WTC11 (cell line): ENCODE measurements at regions not wholly inside any gene's neighbourhood (a gene's known extent, or its start where the extent isn't known, plus 50 kb on each side); places are given as distances from the start of the nearest gene placed in this dataset.
"Not testable (repeated sequence)": the region's sequence is repeated elsewhere in the genome, so short reads cannot be mapped to it uniquely, and the experiment has no call there.

Experiments
- ATAC-seq: fragments of 200-7000 bp; cut with Tn5 transposase; 2 replicates; pipeline ENCODE4 v1.10.0; 2021; ENCODE audit warnings: mild to moderate bottlenecking, moderate library complexity
- CTCF ChIA-PET: fragments of 300-600 bp; sonication (Branson Sonifier 250); formaldehyde crosslinking; loops from one replicate; lab custom pipeline; 2021; ENCODE audit warnings: antibody characterized with exemption; lab: Charles Lee
- POLR2A ChIA-PET: fragments of 350-600 bp; sonication (Branson Sonifier 250); formaldehyde crosslinking; loops from one replicate; lab custom pipeline; 2021; ENCODE audit warnings: antibody characterized with exemption; lab: Charles Lee
- DNase-seq: peaks from one replicate; pipeline ENCODE4 v3.0.0; 2021; ENCODE audit warnings: low spot score
- H3K27ac Mint-ChIP-seq: 2 replicates; pipeline ENCODE4 v1.8.0; 2021; ENCODE audit warnings: mixed read lengths
- H3K27me3 Mint-ChIP-seq: 2 replicates; pipeline ENCODE4 v1.8.0; 2021; ENCODE audit warnings: low read depth, mild to moderate bottlenecking, moderate library complexity, mixed read lengths
- H3K36me3 Mint-ChIP-seq: 2 replicates; pipeline ENCODE4 v1.8.0; 2021; ENCODE audit warnings: mixed read lengths
- H3K4me1 Mint-ChIP-seq: 2 replicates; pipeline ENCODE4 v1.8.0; 2022; ENCODE audit warnings: mixed read lengths
- H3K4me3 Mint-ChIP-seq: 2 replicates; pipeline ENCODE4 v1.8.0; 2021; ENCODE audit warnings: mild to moderate bottlenecking, moderate library complexity, mixed read lengths
- H3K9me3 Mint-ChIP-seq: 2 replicates; pipeline ENCODE4 v1.8.0; 2021; ENCODE audit warnings: mixed read lengths
- ATF1 ChIP-seq: sonication (generic); formaldehyde crosslinking; IDR thresholded peaks from 2 replicates; pipeline ENCODE4 v1.8.1; 2023; ENCODE audit warnings: mild to moderate bottlenecking, moderate library complexity, missing genetic modification reagents
- ATF2 ChIP-seq: sonication (generic); formaldehyde crosslinking; IDR thresholded peaks from 2 replicates; pipeline ENCODE4 v1.8.1; 2022; ENCODE audit warnings: low read depth, missing genetic modification reagents, borderline replicate concordance
- ATF3 ChIP-seq: sonication (generic); formaldehyde crosslinking; conservative IDR thresholded peaks from 2 replicates; pipeline ENCODE4 v1.8.1; 2022; ENCODE audit warnings: mild to moderate bottlenecking, missing genetic modification reagents
- EMX1 ChIP-seq: fragments of 250-450 bp; sonication (Bioruptor Pico); IDR thresholded peaks from 2 replicates; pipeline ENCODE4 v1.8.0; 2021; ENCODE audit warnings: mild to moderate bottlenecking
- GRHL2 ChIP-seq: fragments of 250-450 bp; sonication (Bioruptor Pico); IDR thresholded peaks from 2 replicates; pipeline ENCODE4 v1.8.0; 2022; ENCODE audit warnings: mild to moderate bottlenecking, moderate library complexity; ENCODE audit not compliant: insufficient replicate concordance, severe bottlenecking
- NFYB ChIP-seq: sonication (generic); formaldehyde crosslinking; conservative IDR thresholded peaks from 2 replicates; pipeline ENCODE4 v1.8.0; 2022; ENCODE audit warnings: low read depth, missing genetic modification reagents
- NR3C1 ChIP-seq: sonication (generic); formaldehyde crosslinking; conservative IDR thresholded peaks from 2 replicates; pipeline ENCODE4 v1.8.1; 2023; ENCODE audit warnings: low read depth, mild to moderate bottlenecking, missing genetic modification reagents
- PRDM15 ChIP-seq: sonication (generic); formaldehyde crosslinking; IDR thresholded peaks from 2 replicates; pipeline ENCODE4 v1.8.0; 2022; ENCODE audit warnings: missing genetic modification reagents
- SMAD3 ChIP-seq: sonication (generic); formaldehyde crosslinking; IDR thresholded peaks from 2 replicates; pipeline ENCODE4 v1.8.0; 2022; ENCODE audit warnings: missing genetic modification reagents, mild to moderate bottlenecking, borderline replicate concordance
- SP1 ChIP-seq: sonication (generic); formaldehyde crosslinking; conservative IDR thresholded peaks from 2 replicates; pipeline ENCODE4 v1.8.1; 2022; ENCODE audit warnings: missing genetic modification reagents
- ZNF121 ChIP-seq: sonication (generic); formaldehyde crosslinking; IDR thresholded peaks from 2 replicates; pipeline ENCODE4 v1.8.0; 2023; ENCODE audit warnings: missing genetic modification reagents
- ZNF219 ChIP-seq: sonication (generic); formaldehyde crosslinking; IDR thresholded peaks from 2 replicates; pipeline ENCODE4 v1.8.0; 2023; ENCODE audit warnings: missing genetic modification reagents, mild to moderate bottlenecking, borderline replicate concordance
- ZNF263 ChIP-seq: sonication (generic); formaldehyde crosslinking; IDR thresholded peaks from 2 replicates; pipeline ENCODE4 v1.8.1; 2022; ENCODE audit warnings: low read depth, mild to moderate bottlenecking, moderate library complexity, missing genetic modification reagents
- ZNF396 ChIP-seq: fragments of 250-450 bp; sonication (Bioruptor Pico); IDR thresholded peaks from 2 replicates; pipeline ENCODE4 v1.8.0; 2021; ENCODE audit warnings: mild to moderate bottlenecking, moderate library complexity, borderline replicate concordance
- ZNF416 ChIP-seq: fragments of 250-450 bp; sonication (Bioruptor Pico); IDR thresholded peaks from 2 replicates; pipeline ENCODE4 v1.9.0; 2021; ENCODE audit warnings: mild to moderate bottlenecking, inconsistent platforms
- ZNF423 ChIP-seq: fragments of 250-450 bp; sonication (Bioruptor Pico); IDR thresholded peaks from 2 replicates; pipeline ENCODE4 v2.1.2; 2022; ENCODE audit warnings: mild to moderate bottlenecking, moderate library complexity
- TF ChIP-seq, protein P1 (sequence below): sonication (generic); formaldehyde crosslinking; IDR thresholded peaks from 2 replicates; pipeline ENCODE4 v1.8.0; 2023; ENCODE audit warnings: missing genetic modification reagents, mild to moderate bottlenecking, borderline replicate concordance
- TF ChIP-seq, protein P2 (sequence below): fragments of 250-450 bp; sonication (Bioruptor Pico); IDR thresholded peaks from 2 replicates; pipeline ENCODE4 v2.1.2; 2022; ENCODE audit warnings: mild to moderate bottlenecking, moderate library complexity
- TF ChIP-seq, protein P3 (sequence below): fragments of 250-450 bp; sonication (Bioruptor Pico); IDR thresholded peaks from 2 replicates; pipeline ENCODE4 v1.9.0; 2021; ENCODE audit warnings: moderate library complexity, mild to moderate bottlenecking, inconsistent platforms, borderline replicate concordance

DNA sequence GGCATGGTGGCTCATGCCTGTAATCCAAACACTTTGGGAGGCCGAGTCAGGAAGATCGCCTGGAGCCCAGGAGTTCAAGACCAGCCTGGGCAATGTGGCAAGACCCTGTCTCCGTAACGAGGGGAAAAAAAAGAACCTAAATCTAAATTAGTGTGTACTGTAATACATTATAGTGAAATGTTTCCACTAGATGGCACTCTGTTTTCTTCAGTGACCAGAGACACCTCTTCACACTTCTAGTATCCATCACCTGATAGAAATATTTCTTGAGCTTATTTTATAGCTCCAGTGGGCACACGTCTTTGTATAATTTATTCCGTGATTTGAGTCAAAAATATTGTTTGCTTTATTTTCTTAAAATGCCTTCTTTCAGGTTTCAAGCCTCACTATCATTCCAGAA, 600.9 kb upstream of the DIPK2B start:
- ATAC-seq (peak; percentile 43; the same call in 1 of the 2 replicates), DNase-seq (no peak)
- Mint-ChIP-seq H3K9me3 (no peaks in the 10 kb centered on the region), H3K27me3 (no peaks in the 10 kb centered on the region), H3K36me3 (peaks cover 6% of the 10 kb centered on the region), H3K4me3 (peak overlapping the region; percentile 20), H3K4me1 (peaks cover 84% of the 10 kb centered on the region), H3K27ac (peak overlapping the region; percentile 79)
- TF ChIP-seq, protein P1, sequence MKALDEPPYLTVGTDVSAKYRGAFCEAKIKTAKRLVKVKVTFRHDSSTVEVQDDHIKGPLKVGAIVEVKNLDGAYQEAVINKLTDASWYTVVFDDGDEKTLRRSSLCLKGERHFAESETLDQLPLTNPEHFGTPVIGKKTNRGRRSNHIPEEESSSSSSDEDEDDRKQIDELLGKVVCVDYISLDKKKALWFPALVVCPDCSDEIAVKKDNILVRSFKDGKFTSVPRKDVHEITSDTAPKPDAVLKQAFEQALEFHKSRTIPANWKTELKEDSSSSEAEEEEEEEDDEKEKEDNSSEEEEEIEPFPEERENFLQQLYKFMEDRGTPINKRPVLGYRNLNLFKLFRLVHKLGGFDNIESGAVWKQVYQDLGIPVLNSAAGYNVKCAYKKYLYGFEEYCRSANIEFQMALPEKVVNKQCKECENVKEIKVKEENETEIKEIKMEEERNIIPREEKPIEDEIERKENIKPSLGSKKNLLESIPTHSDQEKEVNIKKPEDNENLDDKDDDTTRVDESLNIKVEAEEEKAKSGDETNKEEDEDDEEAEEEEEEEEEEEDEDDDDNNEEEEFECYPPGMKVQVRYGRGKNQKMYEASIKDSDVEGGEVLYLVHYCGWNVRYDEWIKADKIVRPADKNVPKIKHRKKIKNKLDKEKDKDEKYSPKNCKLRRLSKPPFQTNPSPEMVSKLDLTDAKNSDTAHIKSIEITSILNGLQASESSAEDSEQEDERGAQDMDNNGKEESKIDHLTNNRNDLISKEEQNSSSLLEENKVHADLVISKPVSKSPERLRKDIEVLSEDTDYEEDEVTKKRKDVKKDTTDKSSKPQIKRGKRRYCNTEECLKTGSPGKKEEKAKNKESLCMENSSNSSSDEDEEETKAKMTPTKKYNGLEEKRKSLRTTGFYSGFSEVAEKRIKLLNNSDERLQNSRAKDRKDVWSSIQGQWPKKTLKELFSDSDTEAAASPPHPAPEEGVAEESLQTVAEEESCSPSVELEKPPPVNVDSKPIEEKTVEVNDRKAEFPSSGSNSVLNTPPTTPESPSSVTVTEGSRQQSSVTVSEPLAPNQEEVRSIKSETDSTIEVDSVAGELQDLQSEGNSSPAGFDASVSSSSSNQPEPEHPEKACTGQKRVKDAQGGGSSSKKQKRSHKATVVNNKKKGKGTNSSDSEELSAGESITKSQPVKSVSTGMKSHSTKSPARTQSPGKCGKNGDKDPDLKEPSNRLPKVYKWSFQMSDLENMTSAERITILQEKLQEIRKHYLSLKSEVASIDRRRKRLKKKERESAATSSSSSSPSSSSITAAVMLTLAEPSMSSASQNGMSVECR (CRISPR knock-in tag), result no peak
- no peak for TF ChIP-seq ZNF423 (CRISPR knock-in tag)
- peak; percentile 44; the same call in 1 of the 2 replicates for TF ChIP-seq ZNF121 (CRISPR knock-in tag)
- ChIA-PET POLR2A (interaction anchor here (0.6 kb wide), 1 partner anchor 46 kb away, joined by 3 read pairs; no protein-coding TSS in a partner anchor), CTCF (interaction anchor here (0.5 to 1.8 kb wide), 4 partner anchors 30 to 575 kb away, joined by 4 to 10 read pairs (median 5); no protein-coding TSS in a partner anchor)

- H3K9me3 Mint-ChIP-seq, H3K27ac Mint-ChIP-seq, POLR2A ChIA-PET, ATAC-seq, H3K4me3 Mint-ChIP-seq, H3K27me3 Mint-ChIP-seq, DNase-seq, H3K36me3 Mint-ChIP-seq: not testable (repeated sequence)
- CTCF ChIA-PET, result interaction anchor here (1.8 kb wide), 1 partner anchor 575 kb away, joined by 6 read pairs; no protein-coding TSS in a partner anchor
- peaks cover 83% of the 10 kb centered on the region for H3K4me1 Mint-ChIP-seq
Measured at GRCh38 chrX:45800746-45801453, 600.2 kb upstream of the DIPK2B start.

GRCh38 chrX:45799576-45799975, 598.9 kb upstream of the DIPK2B start:
- Mint-ChIP-seq H3K36me3 (peaks cover 14% of the 10 kb centered on the region), H3K9me3 (no peaks in the 10 kb centered on the region), H3K27ac (peak overlapping the region; percentile 72), H3K4me1 (peaks cover 82% of the 10 kb centered on the region), H3K4me3 (no peak overlapping the region), H3K27me3 (no peaks in the 10 kb centered on the region)
- ATAC-seq, result no peak
- ChIA-PET CTCF (interaction anchor here (1.1 kb wide), 1 partner anchor 25 kb away, joined by 3 read pairs; no protein-coding TSS in a partner anchor), POLR2A (no interaction called here)
- no peak for DNase-seq
- TF ChIP-seq ATF1 (CRISPR knock-in tag), result no peak
- TF ChIP-seq PRDM15 (CRISPR knock-in tag), result no peak
- no peak for TF ChIP-seq GRHL2 (CRISPR knock-in tag)
- TF ChIP-seq, protein P2, sequence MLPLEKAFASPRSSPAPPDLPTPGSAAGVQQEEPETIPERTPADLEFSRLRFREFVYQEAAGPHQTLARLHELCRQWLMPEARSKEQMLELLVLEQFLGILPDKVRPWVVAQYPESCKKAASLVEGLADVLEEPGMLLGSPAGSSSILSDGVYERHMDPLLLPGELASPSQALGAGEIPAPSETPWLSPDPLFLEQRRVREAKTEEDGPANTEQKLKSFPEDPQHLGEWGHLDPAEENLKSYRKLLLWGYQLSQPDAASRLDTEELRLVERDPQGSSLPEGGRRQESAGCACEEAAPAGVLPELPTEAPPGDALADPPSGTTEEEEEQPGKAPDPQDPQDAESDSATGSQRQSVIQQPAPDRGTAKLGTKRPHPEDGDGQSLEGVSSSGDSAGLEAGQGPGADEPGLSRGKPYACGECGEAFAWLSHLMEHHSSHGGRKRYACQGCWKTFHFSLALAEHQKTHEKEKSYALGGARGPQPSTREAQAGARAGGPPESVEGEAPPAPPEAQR (CRISPR knock-in tag), result no peak
- TF ChIP-seq ATF3, result no peak
- TF ChIP-seq, protein P3, sequence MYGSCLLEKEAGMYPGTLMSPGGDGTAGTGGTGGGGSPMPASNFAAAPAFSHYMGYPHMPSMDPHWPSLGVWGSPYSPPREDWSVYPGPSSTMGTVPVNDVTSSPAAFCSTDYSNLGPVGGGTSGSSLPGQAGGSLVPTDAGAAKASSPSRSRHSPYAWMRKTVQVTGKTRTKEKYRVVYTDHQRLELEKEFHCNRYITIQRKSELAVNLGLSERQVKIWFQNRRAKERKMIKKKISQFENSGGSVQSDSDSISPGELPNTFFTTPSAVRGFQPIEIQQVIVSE (CRISPR knock-in tag), result no peak
- TF ChIP-seq ZNF263 (CRISPR knock-in tag), result no peak
- TF ChIP-seq ATF2 (CRISPR knock-in tag), result no peak
- TF ChIP-seq ZNF396 (CRISPR knock-in tag), result no peak
- no peak for TF ChIP-seq SMAD3 (CRISPR knock-in tag)
- TF ChIP-seq NFYB (CRISPR knock-in tag), result no peak
- no peak for TF ChIP-seq ZNF219
- TF ChIP-seq NR3C1 (CRISPR knock-in tag), result no peak
- no peak for TF ChIP-seq EMX1 (CRISPR knock-in tag)
- no peak for TF ChIP-seq SP1
- no peak for TF ChIP-seq ZNF416
